K562 (cell line): ENCODE measurements at regions not wholly inside any gene's neighbourhood (a gene's known extent, or its start where the extent isn't known, plus 50 kb on each side); places are given as distances from the start of the nearest gene placed in this dataset.

Experiments
- ATAC-seq: fragments of 200-7000 bp; cut with Tn5 transposase; 3 replicates; pipeline ENCODE4 v1.9.1; 2020; ENCODE audit warnings: moderate library complexity
- BruUV-seq: library from RNA; stranded (reverse); fragments of 400-500 nt; replicated peaks from 2 replicates; lab custom pipeline; 2021; lab: Mats Ljungman, UMichigan
- CTCF ChIA-PET: fragments of 300-600 bp; formaldehyde crosslinking; extraction: SDS; loops from one replicate; lab custom pipeline; 2021; ENCODE audit warnings: low intra/inter-chr PET ratio; lab: Yijun Ruan, JAX
- POLR2A ChIA-PET: fragments of 300-600, 350-650 bp; sonication (Branson Sonifier 250); formaldehyde crosslinking; extraction: SDS; loops from one replicate; lab custom pipeline; 2021; ENCODE audit warnings: antibody characterized with exemption, inconsistent platforms; lab: Yijun Ruan, JAX
- DNase-seq, 4 experiments: peaks; one replicate each; pipeline versions ENCODE4 v3.0.0 to v3.0.0-alpha.2; 2011 to 2018; ENCODE audit warnings: low spot score in 3 of 4, mixed read lengths in 3 of 4; ENCODE audit errors: extremely low read depth in 1 of 4
- FAIRE-seq: peaks from 2 replicates; lab custom pipeline; 2011; peaks lifted over from hg19 to GRCh38; lab: Jason Lieb, UNC
- H2AFZ ChIP-seq: 2 replicates; pipeline ENCODE4 v1.6.0; 2011; ENCODE audit warnings: low read depth, low read length, control low read depth, inconsistent platforms
- H3K27ac ChIP-seq: fragments of 200-600 bp; 3 replicates; pipeline ENCODE4 v1.8.0; 2011; ENCODE audit warnings: low read depth, mild to moderate bottlenecking, control low read depth, inconsistent platforms, low read length, moderate library complexity, mixed read lengths; ENCODE audit errors: extremely low read depth
- H3K27me3 ChIP-seq, 2 experiments: fragments of 300-600 bp in 1 of 2; 2 replicates in 1 of 2; 3 replicates in 1 of 2; pipeline versions ENCODE4 v1.6.0 to v1.8.0; 2011; ENCODE audit warnings: inconsistent platforms in 2 of 2, low read length in 2 of 2, mild to moderate bottlenecking in 1 of 2, mixed read lengths in 1 of 2, moderate library complexity in 1 of 2; ENCODE audit not compliant: control insufficient read depth in 2 of 2, insufficient read depth in 2 of 2
- H3K36me3 ChIP-seq: fragments of 300-600 bp; 3 replicates; pipeline ENCODE4 v1.8.0; 2011; ENCODE audit warnings: mild to moderate bottlenecking, low read length, inconsistent platforms; ENCODE audit not compliant: control insufficient read depth, insufficient read depth
- H3K4me1 ChIP-seq, 2 experiments: fragments of 200-600 bp in 1 of 2; replicated peaks in 1 of 2; 2 replicates in 1 of 2; 3 replicates in 1 of 2; pipeline versions ENCODE4 v1.5.1 to v1.8.0; 2011; ENCODE audit warnings: inconsistent platforms in 2 of 2, low read length in 2 of 2, mild to moderate bottlenecking in 1 of 2, mixed read lengths in 1 of 2, moderate library complexity in 1 of 2; ENCODE audit not compliant: control insufficient read depth in 2 of 2, insufficient read depth in 2 of 2
- H3K4me2 ChIP-seq: 2 replicates; pipeline ENCODE4 v1.6.1; 2011; ENCODE audit warnings: low read length, control low read depth, inconsistent platforms, mixed read lengths; ENCODE audit not compliant: insufficient read depth
- H3K4me3 ChIP-seq: fragments of 200-600 bp; sonication (generic), shearing (Covaris generic); 2 replicates; pipeline ENCODE4 v1.5.1; 2016; ENCODE audit warnings: control low read depth, inconsistent platforms
- H3K79me2 ChIP-seq: fragments of 200-600 bp; 3 replicates; pipeline ENCODE4 v1.8.0; 2011; ENCODE audit warnings: low read length, inconsistent platforms; ENCODE audit not compliant: control insufficient read depth, insufficient read depth
- H3K9ac ChIP-seq, 2 experiments: 2 replicates each; pipeline versions ENCODE4 v1.6.0 to v1.6.1; 2011; ENCODE audit warnings: low read depth in 2 of 2, low read length in 2 of 2, control low read depth in 1 of 2, inconsistent platforms in 1 of 2, mild to moderate bottlenecking in 1 of 2, mixed read lengths in 1 of 2; ENCODE audit not compliant: insufficient read depth in 1 of 2
- H3K9me1 ChIP-seq: one replicate; pipeline ENCODE4 v1.6.0; 2011; ENCODE audit warnings: inconsistent platforms, mild to moderate bottlenecking, low read length, moderate library complexity; ENCODE audit not compliant: control insufficient read depth, insufficient read depth
- H3K9me3 ChIP-seq: replicated peaks from 2 replicates; pipeline ENCODE4 v1.5.1; 2011; ENCODE audit warnings: low read depth, low read length, inconsistent platforms; ENCODE audit not compliant: control insufficient read depth, insufficient read depth
- H4K20me1 ChIP-seq: replicated peaks from 2 replicates; pipeline ENCODE4 v1.6.1; 2011; ENCODE audit warnings: low read length, inconsistent platforms, mixed read lengths; ENCODE audit not compliant: control insufficient read depth, insufficient read depth
- ARID3A ChIP-seq: IDR thresholded peaks from 2 replicates; pipeline ENCODE4 v1.6.1; 2012; ENCODE audit warnings: low read depth, low read length, improper control_type of control experiment, borderline replicate concordance
- EHMT2 ChIP-seq: fragments of 450-650 bp; IDR thresholded peaks from 2 replicates; pipeline ENCODE4 v1.6.1; 2018; ENCODE audit warnings: antibody characterized with exemption
- ELK1 ChIP-seq: sonication (generic); formaldehyde crosslinking; IDR thresholded peaks from 2 replicates; pipeline ENCODE4 v1.8.1; 2022; ENCODE audit warnings: missing genetic modification reagents
- ERF ChIP-seq: fragments of 450-650 bp; formaldehyde crosslinking; IDR thresholded peaks from 2 replicates; pipeline ENCODE4 v1.4.0; 2020; ENCODE audit warnings: mild to moderate bottlenecking, mixed read lengths
- HDAC8 ChIP-seq: fragments of 450-650 bp; IDR thresholded peaks from 2 replicates; pipeline ENCODE4 v1.6.1; 2016; ENCODE audit warnings: mild to moderate bottlenecking, missing genetic modification characterization, moderate library complexity, missing compliant biosample characterization
- HEY1 ChIP-seq: fragments of 250-450 bp; sonication (Bioruptor Pico); IDR thresholded peaks from 2 replicates; pipeline ENCODE4 v1.5.0; 2020; ENCODE audit warnings: mild to moderate bottlenecking, moderate library complexity, borderline replicate concordance
- HLTF ChIP-seq: fragments of 450-650 bp; IDR thresholded peaks from 2 replicates; pipeline ENCODE4 v1.6.1; 2016
- MCM5 ChIP-seq: fragments of 450-650 bp; IDR thresholded peaks from 2 replicates; pipeline ENCODE4 v1.6.1; 2016; ENCODE audit warnings: low read depth
- MEF2A ChIP-seq: IDR thresholded peaks from 2 replicates; pipeline ENCODE4 v1.6.1; 2011; ENCODE audit warnings: low read depth, mild to moderate bottlenecking, low read length, moderate library complexity; ENCODE audit not compliant: control insufficient read depth
- SMAD3 ChIP-seq: fragments of 450-650 bp; formaldehyde crosslinking; conservative IDR thresholded peaks from 2 replicates; pipeline ENCODE4 v1.4.0; 2020; ENCODE audit warnings: mild to moderate bottlenecking
- STAT6 ChIP-seq: sonication (generic); formaldehyde crosslinking; IDR thresholded peaks from 2 replicates; pipeline ENCODE4 v1.8.1; 2023; ENCODE audit warnings: mild to moderate bottlenecking, missing genetic modification reagents
- ZBTB12 ChIP-seq: fragments of 250-450 bp; sonication (Bioruptor Pico); IDR thresholded peaks from 2 replicates; pipeline ENCODE4 v1.4.0; 2020
- ZNF143 ChIP-seq: sonication (generic); formaldehyde crosslinking; IDR thresholded peaks from 2 replicates; pipeline ENCODE4 v1.9.0; 2022; ENCODE audit warnings: mild to moderate bottlenecking, missing genetic modification reagents
- ZNF239 ChIP-seq: fragments of 250-450 bp; sonication (Bioruptor Pico); IDR thresholded peaks from 2 replicates; pipeline ENCODE4 v1.4.0; 2020; ENCODE audit warnings: mild to moderate bottlenecking
- WGBS: fragments of 100-300 bp; shearing (Covaris generic); methylation state at CpG from one replicate; pipeline ENCODE4 v1.1.6; 2016; ENCODE audit warnings: low coverage, mixed read lengths; ENCODE audit not compliant: insufficient coverage; ENCODE audit errors: missing lambda C conversion rate; 5-methylcytosine and 5-hydroxymethylcytosine counted together
- in situ Hi-C: fragments of 300-500 bp; cut with MboI; formaldehyde crosslinking; loops from 4 replicates; pipeline ENCODE4 v1.15.0; 2018; ENCODE audit warnings: inconsistent platforms, mixed read lengths
- intact Hi-C: fragments of 100-400 bp; cut with micrococcal nuclease; formaldehyde crosslinking; loops from 2 replicates; pipeline ENCODE4 v1.14.2; 2022

- Histone ChIP-seq H3K79me2 (no peaks in the 10 kb centered on the region), H3K27ac (no peak overlapping the region), H4K20me1 (no peaks in the 10 kb centered on the region), H3K4me1 (peaks cover 0 to 4% of the 10 kb centered on the region in 2 experiments; a peak in 3 of 5 replicates), H3K4me3 (no peak overlapping the region), H3K27me3 (no peaks in the 10 kb centered on the region)
- POLR2A ChIA-PET = interaction anchor here (0.6 to 1.2 kb wide), 3 partner anchors 13 to 177 kb away, joined by 3 to 4 read pairs (median 3); no protein-coding TSS in a partner anchor
- FAIRE-seq = no peak
- no peak for DNase-seq
- no TSS peak for BruUV-seq
- ATAC-seq = no peak
- TF ChIP-seq ZBTB12 (CRISPR knock-in tag) (no peak), ERF (CRISPR knock-in tag) (no peak), ZNF143 (CRISPR knock-in tag) (no peak), HDAC8 (no peak), ZNF239 (CRISPR knock-in tag) (no peak), MEF2A (no peak), ARID3A (no peak), ELK1 (CRISPR knock-in tag) (no peak), STAT6 (no peak), HEY1 (no peak), EHMT2 (no peak), MCM5 (no peak), HLTF (no peak), SMAD3 (CRISPR knock-in tag) (no peak)
- TF ChIP-seq, all 486 proteins: peak for 0
- CTCF ChIA-PET = no interaction called here
- Histone ChIP-seq H3K9me1 (no peaks in the 10 kb centered on the region), H3K9ac (no peak overlapping the region), H3K36me3 (no peaks in the 10 kb centered on the region), H3K4me2 (no peak overlapping the region), H2AFZ (no peak overlapping the region), H3K9me3 (no peaks in the 10 kb centered on the region)
- intact Hi-C loops = loop anchor here (5.0 kb wide), 1 partner anchor 97 kb away; no protein-coding TSS in a partner anchor
- in situ Hi-C loops = no loop called here
- WGBS = 71% methylated on average over 3 of the region's 3 CpGs
These were observed 100.6 kb upstream of the RUNX1 start for GRCh38 chr21:35149698-35150097.
